Sigmoid colon (tissue), 4 donors: ENCODE measurements at regions not wholly inside any gene's neighbourhood (a gene's known extent, or its start where the extent isn't known, plus 50 kb on each side); places are given as distances from the start of the nearest gene placed in this dataset.

Experiments
- CTCF ChIP-seq, 4 experiments: fragments of 450-650 bp in 3 of 4; fragments of 200-600 bp in 1 of 4; IDR thresholded peaks; one replicate each; pipeline ENCODE4 v1.5.1; 2016 to 2019; ENCODE audit warnings: antibody characterized with exemption in 4 of 4, mild to moderate bottlenecking in 3 of 4, moderate library complexity in 2 of 4
- EP300 ChIP-seq, 4 donors: sonication (generic); formaldehyde crosslinking; IDR thresholded peaks; one replicate each; pipeline ENCODE4 v1.6.1; 2017; ENCODE audit warnings: antibody characterized with exemption in 4 of 4
- POLR2A ChIP-seq, 2 donors: fragments of 450-650 bp; IDR thresholded peaks; one replicate each; pipeline ENCODE4 v1.6.1; 2016; ENCODE audit warnings: antibody characterized with exemption in 2 of 2, mild to moderate bottlenecking in 2 of 2, moderate library complexity in 2 of 2

DNA sequence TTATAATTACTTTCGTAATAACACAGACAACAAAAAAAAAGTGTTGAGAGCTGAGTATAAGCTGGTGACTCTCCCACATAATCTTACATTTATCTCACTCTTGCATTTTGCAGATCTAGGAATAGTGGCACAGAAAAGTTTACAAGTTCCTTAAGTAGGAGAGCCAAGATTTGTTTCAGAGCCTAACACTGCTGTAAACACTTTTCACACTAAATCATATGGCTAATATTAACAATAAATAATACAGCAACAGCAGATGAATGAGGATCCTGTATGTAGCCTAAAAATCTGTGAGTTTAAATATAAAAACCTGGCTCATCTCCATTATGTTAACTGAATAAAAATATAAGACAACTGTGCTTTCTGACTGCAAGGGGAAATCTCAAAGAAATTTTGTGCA is 846.5 kb upstream of the ADAMTS5 start:
- TF ChIP-seq CTCF (IDR thresholded peaks at IDR 0.05) (no peak), POLR2A (IDR thresholded peaks at IDR 0.05) (no peak), EP300 (IDR thresholded peaks at IDR 0.05) (no peak)
